Astrocyte (in vitro differentiated cells and primary cell): ENCODE measurements at regions not wholly inside any gene's neighbourhood (a gene's known extent, or its start where the extent isn't known, plus 50 kb on each side); places are given as distances from the start of the nearest gene placed in this dataset.

Source experiments
- DNase-seq: peaks from one replicate; pipeline ENCODE4 v3.0.0-alpha.2; 2010; ENCODE audit warnings: low read depth
- FAIRE-seq: peaks from 2 replicates; lab custom pipeline; 2011; peaks lifted over from hg19 to GRCh38; lab: Jason Lieb, UNC
- H2AFZ ChIP-seq: 2 replicates; pipeline ENCODE4 v1.6.0; 2012; ENCODE audit warnings: low read depth, low read length, inconsistent platforms
- H3K27ac ChIP-seq: 2 replicates; pipeline ENCODE4 v1.5.1; 2011; ENCODE audit warnings: low read depth, low read length, inconsistent platforms
- H3K27me3 ChIP-seq: 2 replicates; pipeline ENCODE4 v1.6.0; 2011; ENCODE audit warnings: low read length, inconsistent platforms; ENCODE audit not compliant: insufficient read depth
- H3K36me3 ChIP-seq: 2 replicates; pipeline ENCODE4 v1.5.1; 2011; ENCODE audit warnings: low read length, inconsistent platforms; ENCODE audit not compliant: insufficient read depth
- H3K4me1 ChIP-seq: 2 replicates; pipeline ENCODE4 v1.5.1; 2011; ENCODE audit warnings: low read length, inconsistent platforms; ENCODE audit not compliant: insufficient read depth
- H3K4me2 ChIP-seq: 2 replicates; pipeline ENCODE4 v1.6.0; 2012; ENCODE audit warnings: low read length, inconsistent platforms
- H3K4me3 ChIP-seq: 2 replicates; pipeline ENCODE4 v1.5.1; 2011; ENCODE audit warnings: low read depth, mild to moderate bottlenecking, low read length, inconsistent platforms; ENCODE audit not compliant: insufficient read depth
- H3K79me2 ChIP-seq: 2 replicates; pipeline ENCODE4 v1.6.0; 2012; ENCODE audit warnings: mild to moderate bottlenecking, low read length, inconsistent platforms; ENCODE audit not compliant: insufficient read depth
- H3K9ac ChIP-seq: 2 replicates; pipeline ENCODE4 v1.6.0; 2012; ENCODE audit warnings: mild to moderate bottlenecking, low read length, inconsistent platforms
- H3K9me3 ChIP-seq: 2 replicates; pipeline ENCODE4 v1.5.1; 2012; ENCODE audit warnings: low read depth, mild to moderate bottlenecking, low read length, inconsistent platforms; ENCODE audit not compliant: insufficient read depth
- H4K20me1 ChIP-seq: 2 replicates; pipeline ENCODE4 v1.6.0; 2012; ENCODE audit warnings: low read length, inconsistent platforms; ENCODE audit not compliant: insufficient read depth
- H3K27ac Mint-ChIP-seq: one replicate; pipeline ENCODE4 v1.8.0; 2021; ENCODE audit warnings: mild to moderate bottlenecking, mixed read lengths; ENCODE audit not compliant: unreplicated experiment
- H3K27me3 Mint-ChIP-seq: one replicate; pipeline ENCODE4 v1.8.0; 2021; ENCODE audit warnings: low read depth, mixed read lengths; ENCODE audit not compliant: unreplicated experiment
- H3K36me3 Mint-ChIP-seq: one replicate; pipeline ENCODE4 v1.8.0; 2021; ENCODE audit warnings: low read depth, mixed read lengths; ENCODE audit not compliant: unreplicated experiment
- H3K4me1 Mint-ChIP-seq: one replicate; pipeline ENCODE4 v1.8.0; 2021; ENCODE audit warnings: low read depth, mixed read lengths; ENCODE audit not compliant: unreplicated experiment
- H3K4me3 Mint-ChIP-seq: one replicate; pipeline ENCODE4 v1.8.0; 2021; ENCODE audit warnings: mild to moderate bottlenecking, moderate library complexity, mixed read lengths; ENCODE audit not compliant: unreplicated experiment
- H3K9me3 Mint-ChIP-seq: one replicate; pipeline ENCODE4 v1.8.0; 2021; ENCODE audit warnings: mild to moderate bottlenecking, mixed read lengths; ENCODE audit not compliant: unreplicated experiment
- CTCF ChIP-seq: IDR thresholded peaks from 2 replicates; pipeline ENCODE4 v1.5.1; 2011; ENCODE audit warnings: low read depth, mild to moderate bottlenecking, inconsistent platforms, low read length, moderate library complexity; ENCODE audit not compliant: insufficient read depth
- EZH2 ChIP-seq: IDR thresholded peaks from 2 replicates; pipeline ENCODE4 v1.6.1; 2012; ENCODE audit warnings: mild to moderate bottlenecking, low read length, inconsistent platforms; ENCODE audit not compliant: insufficient read depth

- TF ChIP-seq EZH2 = no peak
- no peak for TF ChIP-seq CTCF
- no peaks in the 10 kb centered on the region for H3K4me1 Mint-ChIP-seq
Observed at GRCh38 chr6:63459814-63460213, 112.5 kb upstream of the LOC128125822 start.

DNA sequence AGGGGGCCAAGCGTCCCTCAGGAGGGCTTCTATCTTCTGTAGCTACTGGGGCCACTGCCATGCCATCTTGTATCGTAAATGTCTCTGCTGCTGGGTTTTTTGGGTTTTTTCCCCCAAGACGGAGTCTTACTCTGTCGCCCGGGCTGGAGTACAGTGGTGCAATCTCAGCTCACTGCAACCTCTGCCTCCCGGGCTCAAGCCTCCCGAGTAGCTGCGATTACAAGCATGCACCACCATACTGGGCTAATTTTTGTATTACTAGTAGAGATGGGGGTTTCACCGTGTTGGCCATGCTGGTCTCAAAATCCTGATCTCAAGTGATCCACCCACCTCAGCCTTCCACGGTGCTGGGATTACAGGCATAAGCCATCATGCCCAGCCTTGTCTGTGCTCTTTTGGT is 111.3 kb upstream of the LOC128125822 start:
- no peak overlapping the region for H3K4me2 ChIP-seq
- no peaks in the 10 kb centered on the region for H3K9me3 ChIP-seq
- no peaks in the 10 kb centered on the region for H3K36me3 Mint-ChIP-seq
- no peaks in the 10 kb centered on the region for H3K9me3 Mint-ChIP-seq
- H4K20me1 ChIP-seq = no peaks in the 10 kb centered on the region
- TF ChIP-seq EZH2 = no peak
- TF ChIP-seq CTCF = no peak
- H3K27me3 ChIP-seq = no peaks in the 10 kb centered on the region
- H3K4me1 ChIP-seq = no peaks in the 10 kb centered on the region
- H3K27ac Mint-ChIP-seq = no peak overlapping the region
- DNase-seq (no peak), FAIRE-seq (no peak)
- no peak overlapping the region for H3K4me3 ChIP-seq
- H3K36me3 ChIP-seq = no peaks in the 10 kb centered on the region
- no peak overlapping the region for H2AFZ ChIP-seq
- no peak overlapping the region for H3K4me3 Mint-ChIP-seq
- no peaks in the 10 kb centered on the region for H3K27me3 Mint-ChIP-seq
- no peak overlapping the region for H3K27ac ChIP-seq
- no peak overlapping the region for H3K9ac ChIP-seq
- no peaks in the 10 kb centered on the region for H3K4me1 Mint-ChIP-seq
- no peaks in the 10 kb centered on the region for H3K79me2 ChIP-seq

More at GRCh38 chr6:63459814-63460213, 112.5 kb upstream of the LOC128125822 start:
- Histone ChIP-seq H3K4me2 (no peak overlapping the region), H3K4me3 (no peak overlapping the region), H3K9ac (no peak overlapping the region), H3K27me3 (no peaks in the 10 kb centered on the region), H3K36me3 (no peaks in the 10 kb centered on the region), H3K4me1 (no peaks in the 10 kb centered on the region), H3K9me3 (no peaks in the 10 kb centered on the region), H3K27ac (no peak overlapping the region), H2AFZ (no peak overlapping the region), H3K79me2 (no peaks in the 10 kb centered on the region), H4K20me1 (no peaks in the 10 kb centered on the region)
- H3K36me3 Mint-ChIP-seq = no peaks in the 10 kb centered on the region
- H3K27ac Mint-ChIP-seq = no peak overlapping the region
- DNase-seq (no peak), FAIRE-seq (no peak)
- no peak overlapping the region for H3K4me3 Mint-ChIP-seq
- H3K9me3 Mint-ChIP-seq = no peaks in the 10 kb centered on the region
- H3K27me3 Mint-ChIP-seq = no peaks in the 10 kb centered on the region

- Histone ChIP-seq H3K4me2 (no peak overlapping the region), H3K27ac (no peak overlapping the region), H4K20me1 (no peaks in the 10 kb centered on the region), H2AFZ (no peak overlapping the region), H3K9me3 (no peaks in the 10 kb centered on the region), H3K4me1 (no peaks in the 10 kb centered on the region), H3K9ac (no peak overlapping the region), H3K79me2 (no peaks in the 10 kb centered on the region), H3K36me3 (no peaks in the 10 kb centered on the region), H3K4me3 (no peak overlapping the region), H3K27me3 (no peaks in the 10 kb centered on the region)
- no peaks in the 10 kb centered on the region for H3K4me1 Mint-ChIP-seq
- DNase-seq (no peak), FAIRE-seq (no peak)
- no peak overlapping the region for H3K4me3 Mint-ChIP-seq
- H3K9me3 Mint-ChIP-seq = no peaks in the 10 kb centered on the region
- H3K27me3 Mint-ChIP-seq = no peaks in the 10 kb centered on the region
- no peaks in the 10 kb centered on the region for H3K36me3 Mint-ChIP-seq
- H3K27ac Mint-ChIP-seq = no peak overlapping the region
- no peak for TF ChIP-seq EZH2
- TF ChIP-seq CTCF = no peak
Observed at GRCh38 chr6:63464060-63464459, 108.2 kb upstream of the LOC128125822 start.
